Brain microvascular endothelial cell (primary cell): ENCODE measurements at regions not wholly inside any gene's neighbourhood (a gene's known extent, or its start where the extent isn't known, plus 50 kb on each side); places are given as distances from the start of the nearest gene placed in this dataset.

ENCODE experiments used
- DNase-seq: peaks from one replicate; pipeline ENCODE4 v3.0.0-alpha.2; 2020
- H3K27ac ChIP-seq: fragments of 250-450 bp; sonication (Bioruptor Pico); 2 replicates; pipeline ENCODE4 v1.5.1; 2020; ENCODE audit warnings: mild to moderate bottlenecking, moderate library complexity
- H3K27me3 ChIP-seq: fragments of 250-450 bp; sonication (Bioruptor Pico); replicated peaks from 2 replicates; pipeline ENCODE4 v1.5.1; 2020; ENCODE audit warnings: mild to moderate bottlenecking
- H3K36me3 ChIP-seq: fragments of 250-450 bp; sonication (Bioruptor Pico); replicated peaks from 2 replicates; pipeline ENCODE4 v1.5.1; 2020; ENCODE audit warnings: mild to moderate bottlenecking
- H3K4me3 ChIP-seq: 2 replicates; pipeline ENCODE4 v1.5.1; 2011; ENCODE audit warnings: low read depth, mild to moderate bottlenecking, control low read depth, low read length, moderate library complexity
- in situ Hi-C: cut with HindIII; loops from 2 replicates; pipeline ENCODE4 v1.10.0; 2017; ENCODE audit warnings: low sequenced_read_pairs, low pct_ligation_motif_present
- TF ChIP-seq, protein P1 (sequence below): IDR thresholded peaks from 2 replicates; pipeline ENCODE4 v1.5.1; 2011; ENCODE audit warnings: low read depth, mild to moderate bottlenecking, moderate library complexity, low read length, control low read depth, inconsistent platforms; ENCODE audit errors: missing control alignments

DNA sequence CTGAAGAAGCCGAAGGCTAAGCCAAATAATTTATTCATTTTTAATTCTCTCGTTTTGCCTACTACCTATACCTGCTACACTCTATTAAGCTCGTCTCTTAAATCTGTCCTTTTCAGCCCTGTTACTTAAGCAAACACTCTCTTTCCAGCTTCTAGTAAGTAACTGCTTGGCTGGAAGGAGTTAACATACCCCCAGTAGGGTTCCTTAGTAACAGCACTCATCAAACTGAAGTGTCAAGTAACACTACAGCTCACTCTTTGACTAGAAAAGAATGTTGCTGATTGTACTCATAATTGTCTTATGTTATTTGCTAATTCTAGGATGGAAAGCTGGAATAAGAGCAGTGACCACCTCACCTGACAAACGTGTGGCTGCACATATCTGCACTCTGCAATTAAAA lies 120.0 kb upstream of the SCN7A start:
- TF ChIP-seq, protein P1, sequence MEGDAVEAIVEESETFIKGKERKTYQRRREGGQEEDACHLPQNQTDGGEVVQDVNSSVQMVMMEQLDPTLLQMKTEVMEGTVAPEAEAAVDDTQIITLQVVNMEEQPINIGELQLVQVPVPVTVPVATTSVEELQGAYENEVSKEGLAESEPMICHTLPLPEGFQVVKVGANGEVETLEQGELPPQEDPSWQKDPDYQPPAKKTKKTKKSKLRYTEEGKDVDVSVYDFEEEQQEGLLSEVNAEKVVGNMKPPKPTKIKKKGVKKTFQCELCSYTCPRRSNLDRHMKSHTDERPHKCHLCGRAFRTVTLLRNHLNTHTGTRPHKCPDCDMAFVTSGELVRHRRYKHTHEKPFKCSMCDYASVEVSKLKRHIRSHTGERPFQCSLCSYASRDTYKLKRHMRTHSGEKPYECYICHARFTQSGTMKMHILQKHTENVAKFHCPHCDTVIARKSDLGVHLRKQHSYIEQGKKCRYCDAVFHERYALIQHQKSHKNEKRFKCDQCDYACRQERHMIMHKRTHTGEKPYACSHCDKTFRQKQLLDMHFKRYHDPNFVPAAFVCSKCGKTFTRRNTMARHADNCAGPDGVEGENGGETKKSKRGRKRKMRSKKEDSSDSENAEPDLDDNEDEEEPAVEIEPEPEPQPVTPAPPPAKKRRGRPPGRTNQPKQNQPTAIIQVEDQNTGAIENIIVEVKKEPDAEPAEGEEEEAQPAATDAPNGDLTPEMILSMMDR, result no peak
- in situ Hi-C loops, result no loop called here
- Histone ChIP-seq H3K4me3 (no peak overlapping the region), H3K27ac (no peak overlapping the region), H3K27me3 (no peaks in the 10 kb centered on the region), H3K36me3 (no peaks in the 10 kb centered on the region)
- no peak for DNase-seq

DNA sequence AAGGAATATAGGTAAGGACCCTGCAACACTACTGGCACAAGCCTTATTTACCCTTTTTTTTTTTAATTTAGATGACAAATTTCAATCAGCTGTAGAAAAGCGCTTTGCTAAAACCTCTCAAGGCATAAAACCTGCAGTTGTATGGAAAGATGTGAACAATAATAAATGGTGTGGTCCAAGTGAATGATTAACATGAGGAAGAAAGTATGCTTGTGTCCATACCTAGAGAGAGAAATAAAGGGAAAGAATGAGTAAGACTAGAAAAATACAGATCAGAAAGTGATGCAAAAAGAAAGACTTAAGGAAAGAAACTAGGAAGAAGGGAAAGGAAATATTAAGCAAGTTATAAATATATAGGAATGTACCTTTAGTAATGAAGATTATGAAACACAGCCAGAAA lies 119.2 kb upstream of the SCN7A start:
- H3K27me3 ChIP-seq, result no peaks in the 10 kb centered on the region
- in situ Hi-C loops, result no loop called here
- TF ChIP-seq, protein P1, result no peak
- H3K27ac ChIP-seq, result no peak overlapping the region
- H3K36me3 ChIP-seq, result no peaks in the 10 kb centered on the region
- no peak for DNase-seq
- H3K4me3 ChIP-seq, result no peak overlapping the region

DNA sequence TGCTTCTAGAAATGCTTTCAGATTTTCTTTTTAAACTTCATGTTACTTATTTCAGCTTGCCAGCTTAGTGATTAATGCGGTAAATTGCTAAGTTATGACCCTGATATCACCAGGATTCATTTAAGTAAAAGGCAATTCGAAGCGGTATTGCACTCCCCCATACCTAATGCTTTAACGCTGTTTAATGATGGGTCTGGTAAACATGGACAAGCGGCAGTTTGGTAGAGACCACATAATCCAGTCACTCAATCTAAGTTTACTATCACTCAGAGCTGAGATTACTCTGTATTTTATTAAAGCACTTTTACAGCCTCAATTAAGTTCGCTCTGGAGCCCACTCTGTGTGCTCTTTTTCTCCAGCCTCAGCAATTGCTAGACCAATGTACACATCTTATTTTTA lies 118.2 kb upstream of the SCN7A start:
- no peak overlapping the region for H3K27ac ChIP-seq
- in situ Hi-C loops, result no loop called here
- H3K4me3 ChIP-seq, result no peak overlapping the region
- TF ChIP-seq, protein P1, result no peak
- no peaks in the 10 kb centered on the region for H3K36me3 ChIP-seq
- DNase-seq, result no peak
- no peaks in the 10 kb centered on the region for H3K27me3 ChIP-seq

DNA sequence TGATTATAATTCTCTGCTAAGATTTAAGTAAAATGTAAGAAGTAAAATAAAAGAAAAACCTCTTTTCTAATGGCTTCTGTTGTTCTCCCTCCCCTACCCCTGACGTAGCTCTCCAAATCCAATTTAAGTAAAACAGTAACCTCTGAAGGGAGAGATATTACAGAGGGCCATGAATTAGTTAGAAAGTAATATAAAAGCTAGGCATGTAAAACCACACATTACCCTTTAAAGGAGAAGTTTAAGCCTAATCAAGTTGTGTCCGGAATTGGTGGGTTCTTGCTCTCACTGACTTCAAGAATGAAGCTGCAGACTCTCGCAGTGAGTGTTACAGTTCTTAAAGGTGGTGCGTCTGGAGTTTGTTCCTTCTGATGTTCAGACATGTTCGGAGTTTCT lies 116.9 kb upstream of the SCN7A start:
- TF ChIP-seq, protein P1, result no peak
- H3K27me3 ChIP-seq, result no peaks in the 10 kb centered on the region
- no peaks in the 10 kb centered on the region for H3K36me3 ChIP-seq
- in situ Hi-C loops, result no loop called here
- no peak overlapping the region for H3K4me3 ChIP-seq
- H3K27ac ChIP-seq, result no peak overlapping the region
- no peak for DNase-seq

DNA sequence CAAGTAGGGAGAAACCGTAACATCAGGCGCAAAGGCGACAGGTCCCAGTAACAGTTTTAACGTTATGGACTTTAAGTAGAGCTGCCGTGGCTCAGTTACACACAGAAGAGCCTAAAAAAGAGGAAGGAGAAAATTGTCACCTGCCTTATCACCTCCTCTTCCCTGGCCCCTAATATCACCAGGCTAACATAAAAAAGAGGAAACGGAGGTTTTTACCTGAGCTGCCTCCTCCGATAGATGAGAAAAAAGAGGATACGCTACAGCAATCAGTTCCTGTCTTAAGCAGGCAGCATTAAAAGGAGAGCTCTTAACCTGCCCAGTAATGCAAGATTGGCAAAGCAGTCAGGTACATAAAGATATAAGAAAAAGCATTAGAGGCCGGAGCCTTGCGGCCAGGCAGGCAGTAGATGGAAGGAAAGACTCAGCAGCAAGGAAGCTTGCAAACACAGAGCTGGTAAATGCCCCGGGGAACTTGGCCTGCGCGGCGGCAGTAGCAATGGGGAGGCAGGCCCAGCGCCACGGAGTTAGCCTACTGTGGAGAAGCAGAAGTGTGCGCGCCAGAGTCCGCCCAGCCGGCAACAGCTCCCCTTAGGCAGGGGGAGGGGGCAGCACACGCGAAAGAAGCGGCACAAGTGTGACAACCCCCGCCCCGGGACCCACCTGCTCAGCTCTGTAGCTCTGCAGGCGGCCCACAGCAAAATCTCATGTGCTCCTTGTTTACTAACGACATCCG lies 116.3 kb upstream of the SCN7A start:
- DNase-seq, result no peak
- Histone ChIP-seq H3K4me3 (peak overlapping the region; percentile 17), H3K36me3 (no peaks in the 10 kb centered on the region), H3K27ac (no peak overlapping the region), H3K27me3 (no peaks in the 10 kb centered on the region)
- TF ChIP-seq, protein P1, result no peak
- in situ Hi-C loops, result no loop called here
